ENCODE measurements at regions not wholly inside any gene's neighbourhood (a gene's known extent, or its start where the extent isn't known, plus 50 kb on each side); places are given as distances from the start of the nearest gene placed in this dataset.

- Histone ChIP-seq H3K9me3 (no peaks in the 10 kb centered on the region; the same call in 1 of the 2 replicates), H3K4me3 (ENCODE audit: low read depth, low read length) (no peak overlapping the region), H3K27me3 (replicated peaks; ENCODE audit: control insufficient read depth, insufficient read depth, low read length) (no peaks in the 10 kb centered on the region), H3K36me3 (ENCODE audit: control insufficient read depth, insufficient read depth, low read length) (no peaks in the 10 kb centered on the region), H3K4me1 (no peaks in the 10 kb centered on the region)
- no TSS peak for BruUV-seq (replicated peaks)
- Mint-ChIP-seq H3K4me1 (ENCODE audit: low read depth, unreplicated experiment) (no peaks in the 10 kb centered on the region), H3K9me3 (ENCODE audit: unreplicated experiment) (no peaks in the 10 kb centered on the region), H3K27me3 (ENCODE audit: insufficient read depth, unreplicated experiment) (no peaks in the 10 kb centered on the region), H3K4me3 (ENCODE audit: unreplicated experiment) (no peak overlapping the region), H3K27ac (ENCODE audit: unreplicated experiment) (no peak overlapping the region), H3K36me3 (ENCODE audit: insufficient read depth, unreplicated experiment) (no peaks in the 10 kb centered on the region)
- intact Hi-C loops (cut with micrococcal nuclease; ENCODE audit: unreplicated experiment): no loop called here
- ChIA-PET POLR2A (no interaction called here), CTCF (no interaction called here)
- no peak for TF ChIP-seq CTCF (IDR thresholded peaks at IDR 0.05; ENCODE audit: insufficient read depth in 1 of 2, low read depth in 1 of 2, low read length in 1 of 2, severe bottlenecking in 1 of 2, unreplicated experiment in 1 of 2)
- no peak for DNase-seq
These were observed 66.4 kb upstream of the PCDH9 start for GRCh38 chr13:67296511-67296910.

GRCh38 chr13:67292886-67293285 lies 62.8 kb upstream of the PCDH9 start:
- intact Hi-C loops (cut with micrococcal nuclease; ENCODE audit: unreplicated experiment): no loop called here
- Histone ChIP-seq H3K4me3 (ENCODE audit: low read depth, low read length) (no peak overlapping the region), H3K9me3 (no peaks in the 10 kb centered on the region; the same call in 1 of the 2 replicates), H3K36me3 (ENCODE audit: control insufficient read depth, insufficient read depth, low read length) (no peaks in the 10 kb centered on the region), H3K4me1 (no peaks in the 10 kb centered on the region), H3K27me3 (replicated peaks; ENCODE audit: control insufficient read depth, insufficient read depth, low read length) (no peaks in the 10 kb centered on the region)
- CTCF ChIA-PET: no interaction called here
- H3K4me1 Mint-ChIP-seq (ENCODE audit: low read depth, unreplicated experiment): no peaks in the 10 kb centered on the region
- H3K27ac Mint-ChIP-seq (ENCODE audit: unreplicated experiment): no peak overlapping the region
- TF ChIP-seq CTCF (IDR thresholded peaks at IDR 0.05; ENCODE audit: insufficient read depth in 1 of 2, low read depth in 1 of 2, low read length in 1 of 2, severe bottlenecking in 1 of 2, unreplicated experiment in 1 of 2): no peak
- H3K4me3 Mint-ChIP-seq (ENCODE audit: unreplicated experiment): no peak overlapping the region
- H3K9me3 Mint-ChIP-seq (ENCODE audit: unreplicated experiment): no peaks in the 10 kb centered on the region
- POLR2A ChIA-PET: no interaction called here
- BruUV-seq (replicated peaks): no TSS peak
- no peak for DNase-seq
- H3K27me3 Mint-ChIP-seq (ENCODE audit: insufficient read depth, unreplicated experiment): no peaks in the 10 kb centered on the region
- H3K36me3 Mint-ChIP-seq (ENCODE audit: insufficient read depth, unreplicated experiment): no peaks in the 10 kb centered on the region

GRCh38 chr13:67285611-67286010 lies 55.5 kb upstream of the PCDH9 start:
- no peaks in the 10 kb centered on the region for H3K36me3 Mint-ChIP-seq (ENCODE audit: insufficient read depth, unreplicated experiment)
- no peak overlapping the region for H3K4me3 ChIP-seq (ENCODE audit: low read depth, low read length)
- H3K27me3 ChIP-seq (replicated peaks; ENCODE audit: control insufficient read depth, insufficient read depth, low read length): no peaks in the 10 kb centered on the region
- H3K4me1 Mint-ChIP-seq (ENCODE audit: low read depth, unreplicated experiment): peaks cover 8% of the 10 kb centered on the region
- no TSS peak for BruUV-seq (replicated peaks)
- DNase-seq: no peak
- H3K4me3 Mint-ChIP-seq (ENCODE audit: unreplicated experiment): no peak overlapping the region
- no peaks in the 10 kb centered on the region for H3K36me3 ChIP-seq (ENCODE audit: control insufficient read depth, insufficient read depth, low read length)
- H3K9me3 Mint-ChIP-seq (ENCODE audit: unreplicated experiment): no peaks in the 10 kb centered on the region
- H3K27me3 Mint-ChIP-seq (ENCODE audit: insufficient read depth, unreplicated experiment): no peaks in the 10 kb centered on the region
- intact Hi-C loops (cut with micrococcal nuclease; ENCODE audit: unreplicated experiment): no loop called here
- TF ChIP-seq CTCF (IDR thresholded peaks at IDR 0.05; ENCODE audit: insufficient read depth in 1 of 2, low read depth in 1 of 2, low read length in 1 of 2, severe bottlenecking in 1 of 2, unreplicated experiment in 1 of 2): no peak
- H3K9me3 ChIP-seq: no peaks in the 10 kb centered on the region
- CTCF ChIA-PET: no interaction called here
- no peak overlapping the region for H3K27ac Mint-ChIP-seq (ENCODE audit: unreplicated experiment)
- POLR2A ChIA-PET: no interaction called here
- H3K4me1 ChIP-seq: peaks cover 17% of the 10 kb centered on the region

Data from Caco-2 (cell line).